HEK293 (cell line): ENCODE measurements at regions not wholly inside any gene's neighbourhood (a gene's known extent, or its start where the extent isn't known, plus 50 kb on each side); places are given as distances from the start of the nearest gene placed in this dataset.

Experiments
- CTCF ChIP-seq: fragments of 450-650 bp; formaldehyde crosslinking; IDR thresholded peaks from 2 replicates; pipeline ENCODE4 v1.5.1; 2016; ENCODE audit warnings: missing biosample characterization, missing genetic modification characterization
- HOXA7 ChIP-seq: sonication (generic); formaldehyde crosslinking; IDR thresholded peaks from 2 replicates; pipeline ENCODE4 v1.8.1; 2022; ENCODE audit warnings: missing genetic modification reagents, borderline replicate concordance
- TCF7L2 ChIP-seq: IDR thresholded peaks from 2 replicates; pipeline ENCODE4 v1.6.1; 2011; ENCODE audit warnings: low read depth, mild to moderate bottlenecking, inconsistent platforms, low read length, moderate library complexity, borderline replicate concordance
- ZNF274 ChIP-seq, 2 experiments: fragments of 200-500 bp in 1 of 2; fragments of 450-650 bp in 1 of 2; sonication (Bioruptor generic) in 1 of 2; formaldehyde crosslinking in 1 of 2; IDR thresholded peaks; 2 replicates each; pipeline versions ENCODE4 v1.5.1 to v1.6.1; 2014 to 2016; ENCODE audit warnings: borderline replicate concordance in 1 of 2, inconsistent platforms in 1 of 2, low read length in 1 of 2, missing biosample characterization in 1 of 2, missing genetic modification characterization in 1 of 2
- TF ChIP-seq, protein P1 (sequence below): fragments of 450-650 bp; formaldehyde crosslinking; conservative IDR thresholded peaks from 2 replicates; pipeline ENCODE4 v1.5.1; 2016; ENCODE audit warnings: low read depth, missing biosample characterization, missing genetic modification characterization

DNA sequence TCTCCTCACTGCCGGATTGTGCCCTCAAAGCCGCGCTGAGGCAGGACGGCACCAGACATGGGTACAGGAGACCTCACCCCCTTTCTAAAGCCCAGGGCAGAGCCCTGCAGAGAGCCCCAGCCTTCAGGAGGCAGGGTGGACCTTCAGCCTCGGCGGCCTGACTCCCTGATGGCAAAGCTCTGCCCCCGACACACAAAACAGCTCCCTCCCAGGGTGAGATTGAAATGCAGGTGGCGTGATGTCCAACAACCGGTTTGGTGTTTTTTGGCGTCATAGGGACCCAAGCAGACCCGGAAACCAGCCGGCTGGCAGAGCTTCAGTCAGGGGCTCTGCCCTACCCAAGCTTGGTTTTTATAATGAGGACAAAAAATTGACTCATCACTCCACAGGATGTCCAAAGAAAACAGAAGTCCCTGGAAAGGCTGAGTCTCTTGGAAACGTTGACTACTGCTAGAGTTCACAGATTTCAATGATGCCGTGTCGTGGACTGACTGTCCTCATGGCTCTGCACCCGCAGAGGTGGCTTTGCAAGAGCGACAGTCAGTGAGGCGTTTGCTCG lies 275.2 kb upstream of the IRX1 start:
- TF ChIP-seq CTCF (no peak), ZNF274 (IDR thresholded peaks at IDR 0.05; ENCODE audit: low read length) (no peak), ZNF274 (tag by site-specific recombination; IDR thresholded peaks at IDR 0.05; ENCODE audit: borderline replicate concordance) (no peak), TCF7L2 (no peak), HOXA7 (CRISPR knock-in tag) (no peak)
- TF ChIP-seq, protein P1, sequence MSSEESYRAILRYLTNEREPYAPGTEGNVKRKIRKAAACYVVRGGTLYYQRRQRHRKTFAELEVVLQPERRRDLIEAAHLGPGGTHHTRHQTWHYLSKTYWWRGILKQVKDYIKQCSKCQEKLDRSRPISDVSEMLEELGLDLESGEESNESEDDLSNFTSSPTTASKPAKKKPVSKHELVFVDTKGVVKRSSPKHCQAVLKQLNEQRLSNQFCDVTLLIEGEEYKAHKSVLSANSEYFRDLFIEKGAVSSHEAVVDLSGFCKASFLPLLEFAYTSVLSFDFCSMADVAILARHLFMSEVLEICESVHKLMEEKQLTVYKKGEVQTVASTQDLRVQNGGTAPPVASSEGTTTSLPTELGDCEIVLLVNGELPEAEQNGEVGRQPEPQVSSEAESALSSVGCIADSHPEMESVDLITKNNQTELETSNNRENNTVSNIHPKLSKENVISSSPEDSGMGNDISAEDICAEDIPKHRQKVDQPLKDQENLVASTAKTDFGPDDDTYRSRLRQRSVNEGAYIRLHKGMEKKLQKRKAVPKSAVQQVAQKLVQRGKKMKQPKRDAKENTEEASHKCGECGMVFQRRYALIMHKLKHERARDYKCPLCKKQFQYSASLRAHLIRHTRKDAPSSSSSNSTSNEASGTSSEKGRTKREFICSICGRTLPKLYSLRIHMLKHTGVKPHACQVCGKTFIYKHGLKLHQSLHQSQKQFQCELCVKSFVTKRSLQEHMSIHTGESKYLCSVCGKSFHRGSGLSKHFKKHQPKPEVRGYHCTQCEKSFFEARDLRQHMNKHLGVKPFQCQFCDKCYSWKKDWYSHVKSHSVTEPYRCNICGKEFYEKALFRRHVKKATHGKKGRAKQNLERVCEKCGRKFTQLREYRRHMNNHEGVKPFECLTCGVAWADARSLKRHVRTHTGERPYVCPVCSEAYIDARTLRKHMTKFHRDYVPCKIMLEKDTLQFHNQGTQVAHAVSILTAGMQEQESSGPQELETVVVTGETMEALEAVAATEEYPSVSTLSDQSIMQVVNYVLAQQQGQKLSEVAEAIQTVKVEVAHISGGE: no peak
